GM23338 (cell line): ENCODE measurements at regions not wholly inside any gene's neighbourhood (a gene's known extent, or its start where the extent isn't known, plus 50 kb on each side); places are given as distances from the start of the nearest gene placed in this dataset.
A peak's percentile ranks its signal among the peaks of the same experiment; 100 is the strongest.

ENCODE experiments used
- ATAC-seq: fragments of 200-7000 bp; cut with Tn5 transposase; 3 replicates; pipeline ENCODE4 v1.9.1; 2020
- DNase-seq: peaks from one replicate; pipeline ENCODE4 v3.0.0-alpha.2; 2015; ENCODE audit warnings: low spot score
- H2AFZ ChIP-seq: fragments of 200-600 bp; sonication (generic); 2 replicates; pipeline ENCODE4 v1.8.0; 2016; ENCODE audit warnings: antibody characterized with exemption, mild to moderate bottlenecking, moderate library complexity
- H3F3A ChIP-seq: fragments of 200-600 bp; sonication (generic); replicated peaks from 2 replicates; pipeline ENCODE4 v1.8.0; 2017; ENCODE audit warnings: antibody characterized with exemption, mixed run types, low read depth
- H3K27ac ChIP-seq: fragments of 200-600 bp; sonication (generic); 2 replicates; pipeline ENCODE4 v1.6.1; 2016; ENCODE audit warnings: low read depth
- H3K27me3 ChIP-seq: fragments of 200-600 bp; sonication (generic); 2 replicates; pipeline ENCODE4 v1.8.0; 2016; ENCODE audit warnings: mild to moderate bottlenecking, mixed run types, moderate library complexity; ENCODE audit not compliant: insufficient read depth
- H3K36me3 ChIP-seq: fragments of 200-600 bp; sonication (generic); 2 replicates; pipeline ENCODE4 v1.8.0; 2016; ENCODE audit warnings: mild to moderate bottlenecking; ENCODE audit not compliant: insufficient read depth
- H3K4me1 ChIP-seq: fragments of 200-600 bp; sonication (generic); 2 replicates; pipeline ENCODE4 v1.8.0; 2016; ENCODE audit warnings: mild to moderate bottlenecking, moderate library complexity; ENCODE audit not compliant: insufficient read depth
- H3K4me2 ChIP-seq: fragments of 200-600 bp; sonication (generic); 2 replicates; pipeline ENCODE4 v1.7.1; 2017; ENCODE audit warnings: mixed run types
- H3K4me3 ChIP-seq: fragments of 200-600 bp; sonication (generic); 2 replicates; pipeline ENCODE4 v1.6.1; 2016; ENCODE audit warnings: mixed run types
- H3K79me2 ChIP-seq: fragments of 200-600 bp; sonication (generic); replicated peaks from 2 replicates; pipeline ENCODE4 v1.8.0; 2017; ENCODE audit warnings: mild to moderate bottlenecking; ENCODE audit not compliant: insufficient read depth
- H3K9me2 ChIP-seq: fragments of 200-600 bp; sonication (generic); 2 replicates; pipeline ENCODE4 v1.8.0; 2017; ENCODE audit not compliant: insufficient read depth
- H4K20me1 ChIP-seq: fragments of 200-600 bp; sonication (generic); replicated peaks from 2 replicates; pipeline ENCODE4 v1.8.0; 2017; ENCODE audit warnings: mild to moderate bottlenecking; ENCODE audit not compliant: insufficient read depth
- H3K27ac Mint-ChIP-seq: 2 replicates; pipeline ENCODE4 v1.8.0; 2020; ENCODE audit warnings: inconsistent platforms, mild to moderate bottlenecking, moderate library complexity, mixed read lengths
- H3K27me3 Mint-ChIP-seq: 3 replicates; pipeline ENCODE4 v1.8.0; 2022; ENCODE audit warnings: low read depth, mild to moderate bottlenecking, moderate library complexity, mixed read lengths, inconsistent platforms; ENCODE audit not compliant: insufficient read depth, poor library complexity
- H3K36me3 Mint-ChIP-seq: 3 replicates; pipeline ENCODE4 v1.8.0; 2021; ENCODE audit warnings: low read depth, mild to moderate bottlenecking, inconsistent platforms, moderate library complexity, mixed read lengths
- H3K4me1 Mint-ChIP-seq: 3 replicates; pipeline ENCODE4 v1.8.0; 2020; ENCODE audit warnings: mild to moderate bottlenecking, inconsistent platforms, mixed read lengths
- H3K4me3 Mint-ChIP-seq: 3 replicates; pipeline ENCODE4 v1.8.0; 2021; ENCODE audit warnings: moderate library complexity, mild to moderate bottlenecking, inconsistent platforms, mixed read lengths
- H3K9me3 Mint-ChIP-seq: 3 replicates; pipeline ENCODE4 v1.8.0; 2020; ENCODE audit warnings: moderate library complexity, mild to moderate bottlenecking, inconsistent platforms, mixed read lengths
- CTCF ChIP-seq, 2 experiments: fragments of 200-600 bp in 1 of 2; sonication (generic) in 1 of 2; conservative IDR thresholded peaks; 2 replicates each; pipeline versions ENCODE4 v1.5.1 to v1.6.1; 2016 to 2017; ENCODE audit warnings: antibody characterized with exemption in 2 of 2, low read depth in 2 of 2, mild to moderate bottlenecking in 2 of 2, moderate library complexity in 1 of 2
- EZH2phosphoT487 ChIP-seq: fragments of 200-600 bp; sonication (generic); IDR thresholded peaks from one replicate; pipeline ENCODE4 v1.8.1; 2018; ENCODE audit warnings: antibody characterized with exemption; ENCODE audit not compliant: unreplicated experiment
- JUNB ChIP-seq: IDR thresholded peaks from one replicate; pipeline ENCODE4 v1.6.1; 2016; ENCODE audit warnings: antibody characterized with exemption; ENCODE audit not compliant: unreplicated experiment
- NANOG ChIP-seq: IDR thresholded peaks from 2 replicates; pipeline ENCODE4 v1.6.1; 2016; ENCODE audit warnings: antibody characterized with exemption, borderline replicate concordance
- POLR2AphosphoS5 ChIP-seq: IDR thresholded peaks from 2 replicates; pipeline ENCODE4 v1.6.1; 2016; ENCODE audit warnings: antibody characterized with exemption, low read depth
- REST ChIP-seq: IDR thresholded peaks from one replicate; pipeline ENCODE4 v1.6.1; 2018; ENCODE audit warnings: antibody characterized with exemption; ENCODE audit not compliant: unreplicated experiment
- STAT1 ChIP-seq: IDR thresholded peaks from one replicate; pipeline ENCODE4 v1.6.1; 2016; ENCODE audit warnings: antibody characterized with exemption; ENCODE audit not compliant: unreplicated experiment
- ZNF114 ChIP-seq: fragments of 250-450 bp; sonication (Bioruptor Pico); IDR thresholded peaks from 2 replicates; pipeline ENCODE4 v1.5.0; 2020; ENCODE audit warnings: mild to moderate bottlenecking, moderate library complexity
- ZNF331 ChIP-seq: fragments of 250-450 bp; sonication (Bioruptor Pico); IDR thresholded peaks from 2 replicates; pipeline ENCODE4 v1.5.0; 2020; ENCODE audit warnings: low read depth, mild to moderate bottlenecking, moderate library complexity
- TF ChIP-seq, protein P1 (sequence below): IDR thresholded peaks from 2 replicates; pipeline ENCODE4 v1.6.1; 2016; ENCODE audit warnings: antibody characterized with exemption

DNA sequence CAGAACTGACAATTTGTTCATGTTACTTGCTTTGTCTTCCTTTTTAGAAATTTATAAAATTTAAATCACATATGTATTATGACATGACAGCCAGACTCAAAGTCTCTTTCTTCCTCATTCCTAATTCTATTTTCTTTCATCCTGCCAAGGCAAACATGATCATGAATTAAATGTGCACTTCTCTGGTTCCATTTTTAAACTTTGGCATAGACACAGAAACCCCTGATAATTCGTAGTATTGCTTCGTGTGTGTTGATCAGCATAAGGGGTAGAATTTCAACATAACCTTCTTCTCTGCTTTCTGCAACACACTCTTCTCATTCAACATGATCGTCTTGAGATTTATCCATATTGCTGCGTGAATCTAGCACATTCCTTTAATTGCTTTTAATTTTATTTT, 156.5 kb downstream of the AIPL1 start:
- DNase-seq: no peak
- Histone ChIP-seq H3K79me2 (no peaks in the 10 kb centered on the region), H3K4me2 (no peak overlapping the region), H3K36me3 (no peaks in the 10 kb centered on the region), H3K27me3 (no peaks in the 10 kb centered on the region), H4K20me1 (no peaks in the 10 kb centered on the region), H3K9me2 (no peaks in the 10 kb centered on the region; the same call in 1 of the 2 replicates), H3F3A (no peaks in the 10 kb centered on the region), H3K4me3 (no peak overlapping the region), H3K4me1 (no peaks in the 10 kb centered on the region), H2AFZ (no peak overlapping the region), H3K27ac (no peak overlapping the region)
- Mint-ChIP-seq H3K4me1 (peaks cover 5% of the 10 kb centered on the region), H3K36me3 (no peaks in the 10 kb centered on the region), H3K4me3 (no peak overlapping the region), H3K27ac (no peak overlapping the region), H3K9me3 (peaks cover 2% of the 10 kb centered on the region; the same call in 1 of the 3 replicates), H3K27me3 (no peaks in the 10 kb centered on the region)
- TF ChIP-seq, protein P1, sequence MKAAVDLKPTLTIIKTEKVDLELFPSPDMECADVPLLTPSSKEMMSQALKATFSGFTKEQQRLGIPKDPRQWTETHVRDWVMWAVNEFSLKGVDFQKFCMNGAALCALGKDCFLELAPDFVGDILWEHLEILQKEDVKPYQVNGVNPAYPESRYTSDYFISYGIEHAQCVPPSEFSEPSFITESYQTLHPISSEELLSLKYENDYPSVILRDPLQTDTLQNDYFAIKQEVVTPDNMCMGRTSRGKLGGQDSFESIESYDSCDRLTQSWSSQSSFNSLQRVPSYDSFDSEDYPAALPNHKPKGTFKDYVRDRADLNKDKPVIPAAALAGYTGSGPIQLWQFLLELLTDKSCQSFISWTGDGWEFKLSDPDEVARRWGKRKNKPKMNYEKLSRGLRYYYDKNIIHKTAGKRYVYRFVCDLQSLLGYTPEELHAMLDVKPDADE: no peak
- TF ChIP-seq REST (no peak), JUNB (no peak), STAT1 (no peak), EZH2phosphoT487 (no peak), NANOG (no peak), ZNF114 (CRISPR knock-in tag) (no peak), ZNF331 (CRISPR knock-in tag) (no peak), CTCF (conservative IDR thresholded peaks at IDR 0.05; ENCODE audit: low read depth in 2 of 2) (no peak)
- ATAC-seq: no peak

DNA sequence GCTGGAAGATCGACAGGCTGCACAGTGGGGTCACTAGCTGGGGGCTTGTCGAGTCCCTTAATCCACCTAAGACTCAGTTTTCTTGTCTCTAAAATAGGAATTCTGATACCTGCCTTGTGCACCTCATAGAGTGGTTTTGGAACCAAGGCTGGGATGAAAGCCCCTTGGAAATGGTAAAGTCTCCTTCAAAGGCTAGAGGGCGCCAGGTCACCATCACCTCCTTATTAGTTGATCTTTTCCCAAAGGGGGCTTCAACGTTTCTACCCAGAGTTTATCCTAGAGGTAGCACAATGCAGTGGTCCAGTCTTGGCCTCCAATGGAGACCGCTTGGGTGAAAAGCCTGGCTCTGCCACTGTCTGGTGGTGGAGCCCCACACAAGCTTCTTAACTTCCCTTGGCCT, 158.2 kb downstream of the AIPL1 start:
- H2AFZ ChIP-seq: peak overlapping the region; percentile 74; the same call in 1 of the 2 replicates
- no peak overlapping the region for H3K4me2 ChIP-seq
- no peaks in the 10 kb centered on the region for H3F3A ChIP-seq
- no peaks in the 10 kb centered on the region; the same call in 1 of the 2 replicates for H3K9me2 ChIP-seq
- Mint-ChIP-seq H3K27ac (no peak overlapping the region), H3K9me3 (no peaks in the 10 kb centered on the region; the same call in 2 of the 3 replicates), H3K4me3 (no peak overlapping the region), H3K4me1 (peaks cover 5% of the 10 kb centered on the region), H3K36me3 (no peaks in the 10 kb centered on the region), H3K27me3 (peaks cover under 1% of the 10 kb centered on the region)
- DNase-seq (peak; percentile 65), ATAC-seq (peak; percentile 32; the same call in 1 of the 3 replicates)
- H3K36me3 ChIP-seq: no peaks in the 10 kb centered on the region
- no peaks in the 10 kb centered on the region for H3K79me2 ChIP-seq
- peak; percentile 66 to 67 for TF ChIP-seq CTCF (conservative IDR thresholded peaks at IDR 0.05; ENCODE audit: low read depth in 2 of 2)
- no peak for TF ChIP-seq POLR2AphosphoS5
- no peaks in the 10 kb centered on the region for H3K4me1 ChIP-seq
- H3K4me3 ChIP-seq: no peak overlapping the region
- H4K20me1 ChIP-seq: no peaks in the 10 kb centered on the region
- no peak overlapping the region for H3K27ac ChIP-seq
- H3K27me3 ChIP-seq: no peaks in the 10 kb centered on the region
